HG03064 (cell line): ENCODE measurements at regions not wholly inside any gene's neighbourhood (a gene's known extent, or its start where the extent isn't known, plus 50 kb on each side); places are given as distances from the start of the nearest gene placed in this dataset.
"Not testable (repeated sequence)": the region's sequence is repeated elsewhere in the genome, so short reads cannot be mapped to it uniquely, and the experiment has no call there.

ENCODE experiments used
- ATAC-seq: cut with Tn5 transposase; IDR thresholded peaks from one replicate; pipeline ENCODE4 v1.9.1; 2021; ENCODE audit warnings: low read depth; ENCODE audit not compliant: unreplicated experiment

- ATAC-seq = no peak
Measured at GRCh38 chr2:53075760-53076159, 691.8 kb upstream of the CHAC2 start.

- ATAC-seq = no peak
Measured at GRCh38 chr2:53067533-53067932, 700.1 kb upstream of the CHAC2 start.

GRCh38 chr2:53067056-53067455 is 700.5 kb upstream of the CHAC2 start:
- no peak for ATAC-seq

- ATAC-seq = no peak
Measured at GRCh38 chr2:53064154-53064553, 703.5 kb upstream of the CHAC2 start.

GRCh38 chr2:53058526-53058925 is 709.1 kb upstream of the CHAC2 start:
- ATAC-seq = no peak

GRCh38 chr2:53053937-53054336 is 713.7 kb upstream of the CHAC2 start:
- ATAC-seq = no peak

- no peak for ATAC-seq
Measured at GRCh38 chr2:53051157-53051556, 716.4 kb upstream of the CHAC2 start.

- ATAC-seq = no peak
Measured at GRCh38 chr2:53040536-53041229, 726.9 kb upstream of the CHAC2 start.

GRCh38 chr2:53036196-53036595 is 731.4 kb upstream of the CHAC2 start:
- ATAC-seq = no peak

- no peak for ATAC-seq
Measured at GRCh38 chr2:53035153-53035552, 732.5 kb upstream of the CHAC2 start.

GRCh38 chr2:53033411-53033810 is 734.2 kb upstream of the CHAC2 start:
- ATAC-seq = no peak

- no peak for ATAC-seq
Measured at GRCh38 chr2:53028746-53029423, 738.7 kb upstream of the CHAC2 start.

- no peak for ATAC-seq
Measured at GRCh38 chr2:53028225-53028624, 739.4 kb upstream of the CHAC2 start.

GRCh38 chr2:53022248-53022647 is 745.4 kb upstream of the CHAC2 start:
- ATAC-seq = not testable (repeated sequence)

GRCh38 chr2:53021828-53022227 is 745.8 kb upstream of the CHAC2 start:
- no peak for ATAC-seq

- ATAC-seq = no peak
Measured at GRCh38 chr2:53021292-53021691, 746.3 kb upstream of the CHAC2 start.

- no peak for ATAC-seq
Measured at GRCh38 chr2:53018825-53019425, 748.7 kb upstream of the CHAC2 start.

GRCh38 chr2:53006980-53007379 is 760.6 kb upstream of the CHAC2 start:
- no peak for ATAC-seq

- no peak for ATAC-seq
Measured at GRCh38 chr2:53004413-53004812, 763.2 kb upstream of the CHAC2 start.

GRCh38 chr2:52995424-52995823 is 772.2 kb upstream of the CHAC2 start:
- no peak for ATAC-seq

GRCh38 chr2:52976143-52976949 is 791.3 kb upstream of the CHAC2 start:
- ATAC-seq = no peak
